CD4-positive, CD25-positive, alpha-beta regulatory T cell (primary cell): ENCODE measurements at regions not wholly inside any gene's neighbourhood (a gene's known extent, or its start where the extent isn't known, plus 50 kb on each side); places are given as distances from the start of the nearest gene placed in this dataset.
"Not testable (repeated sequence)": the region's sequence is repeated elsewhere in the genome, so short reads cannot be mapped to it uniquely, and the experiment has no call there.

Experiments used
- ATAC-seq, 2 donors: fragments of 150-1000 bp; cut with Tn5 transposase; one replicate each; pipeline ENCODE4 v1.10.0; 2021; ENCODE audit warnings: low read depth in 2 of 2, moderate number of reproducible peaks in 2 of 2, moderate library complexity in 1 of 2
- DNase-seq, 3 donors: peaks; one replicate each; pipeline versions ENCODE4 v3.0.0 to v3.0.0-alpha.2; 2012 to 2022; ENCODE audit warnings: mixed read lengths in 1 of 3
- H3K27ac ChIP-seq: one replicate; pipeline ENCODE4 v1.7.0; 2013; ENCODE audit warnings: mild to moderate bottlenecking, low read length; ENCODE audit not compliant: insufficient read depth, poor library complexity, severe bottlenecking
- H3K27me3 ChIP-seq: one replicate; pipeline ENCODE4 v1.7.0; 2013; ENCODE audit warnings: low read length; ENCODE audit not compliant: control insufficient read depth, insufficient read depth
- H3K36me3 ChIP-seq: one replicate; pipeline ENCODE4 v1.7.0; 2013; ENCODE audit warnings: mild to moderate bottlenecking, low read length, moderate library complexity; ENCODE audit not compliant: control insufficient read depth, insufficient read depth
- H3K4me1 ChIP-seq: 2 replicates; pipeline ENCODE4 v1.7.0; 2013; ENCODE audit warnings: mild to moderate bottlenecking, low read length; ENCODE audit not compliant: insufficient read depth, control insufficient read depth, poor library complexity, severe bottlenecking
- H3K4me3 ChIP-seq: one replicate; pipeline ENCODE4 v1.7.0; 2013; ENCODE audit warnings: low read depth, mild to moderate bottlenecking, low read length, moderate library complexity
- H3K9me3 ChIP-seq, 2 experiments: 1 replicate in 1 of 2; 2 replicates in 1 of 2; pipeline ENCODE4 v1.7.0; 2013; ENCODE audit warnings: low read length in 2 of 2, mild to moderate bottlenecking in 1 of 2, moderate library complexity in 1 of 2; ENCODE audit not compliant: control insufficient read depth in 2 of 2
- H3K27ac Mint-ChIP-seq, 3 donors: one replicate each; pipeline ENCODE4 v1.8.0; 2020 to 2022; ENCODE audit warnings: mild to moderate bottlenecking in 3 of 3, mixed read lengths in 3 of 3, moderate library complexity in 2 of 3
- H3K27me3 Mint-ChIP-seq: one replicate; pipeline ENCODE4 v1.8.0; 2022; ENCODE audit warnings: mild to moderate bottlenecking, mixed read lengths
- H3K36me3 Mint-ChIP-seq: one replicate; pipeline ENCODE4 v1.8.0; 2020; ENCODE audit warnings: mixed read lengths
- H3K4me1 Mint-ChIP-seq, 4 donors: one replicate each; pipeline ENCODE4 v1.8.0; 2020 to 2022; ENCODE audit warnings: mixed read lengths in 4 of 4, mild to moderate bottlenecking in 1 of 4
- H3K4me3 Mint-ChIP-seq, 4 donors: one replicate each; pipeline ENCODE4 v1.8.0; 2020 to 2022; ENCODE audit warnings: mild to moderate bottlenecking in 4 of 4, mixed read lengths in 4 of 4, moderate library complexity in 3 of 4
- H3K9me3 Mint-ChIP-seq, 7 donors: one replicate each; pipeline ENCODE4 v1.8.0; 2020 to 2022; ENCODE audit warnings: mixed read lengths in 7 of 7, mild to moderate bottlenecking in 3 of 7, moderate library complexity in 2 of 7

DNA sequence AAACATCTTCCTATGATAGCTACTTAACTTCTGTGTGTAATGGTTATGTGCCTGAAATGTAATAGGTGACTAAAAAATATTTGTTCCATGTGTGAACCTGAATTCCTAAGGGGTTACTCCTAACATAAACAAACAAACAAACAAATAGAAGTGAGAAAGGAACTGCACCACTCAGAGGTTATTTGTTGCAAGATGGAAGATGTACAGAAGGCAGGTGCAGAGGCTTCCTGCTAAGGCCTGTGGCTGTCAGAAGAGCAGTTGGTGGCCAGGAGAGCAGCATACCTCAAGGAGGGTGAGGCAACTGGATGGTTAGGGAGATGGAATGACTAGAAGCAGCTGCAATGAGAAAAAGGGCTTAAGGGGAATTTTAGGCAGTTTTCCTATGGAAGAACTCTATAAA, 940.6 kb downstream of the TTLL7 start:
- Histone ChIP-seq H3K27ac (no peak overlapping the region), H3K4me3 (no peak overlapping the region), H3K36me3 (no peaks in the 10 kb centered on the region), H3K4me1 (no peaks in the 10 kb centered on the region), H3K9me3 (no peaks in the 10 kb centered on the region), H3K27me3 (no peaks in the 10 kb centered on the region)
- Mint-ChIP-seq H3K9me3 (peaks cover 0 to 6% (median 2%) of the 10 kb centered on the region in 7 donors), H3K4me1 (no peaks in the 10 kb centered on the region), H3K36me3 (no peaks in the 10 kb centered on the region), H3K27ac (peak overlapping the region in 1 of 3 donors; percentile 19), H3K4me3 (no peak overlapping the region), H3K27me3 (no peaks in the 10 kb centered on the region)
- ATAC-seq (no peak), DNase-seq (no peak)

DNA sequence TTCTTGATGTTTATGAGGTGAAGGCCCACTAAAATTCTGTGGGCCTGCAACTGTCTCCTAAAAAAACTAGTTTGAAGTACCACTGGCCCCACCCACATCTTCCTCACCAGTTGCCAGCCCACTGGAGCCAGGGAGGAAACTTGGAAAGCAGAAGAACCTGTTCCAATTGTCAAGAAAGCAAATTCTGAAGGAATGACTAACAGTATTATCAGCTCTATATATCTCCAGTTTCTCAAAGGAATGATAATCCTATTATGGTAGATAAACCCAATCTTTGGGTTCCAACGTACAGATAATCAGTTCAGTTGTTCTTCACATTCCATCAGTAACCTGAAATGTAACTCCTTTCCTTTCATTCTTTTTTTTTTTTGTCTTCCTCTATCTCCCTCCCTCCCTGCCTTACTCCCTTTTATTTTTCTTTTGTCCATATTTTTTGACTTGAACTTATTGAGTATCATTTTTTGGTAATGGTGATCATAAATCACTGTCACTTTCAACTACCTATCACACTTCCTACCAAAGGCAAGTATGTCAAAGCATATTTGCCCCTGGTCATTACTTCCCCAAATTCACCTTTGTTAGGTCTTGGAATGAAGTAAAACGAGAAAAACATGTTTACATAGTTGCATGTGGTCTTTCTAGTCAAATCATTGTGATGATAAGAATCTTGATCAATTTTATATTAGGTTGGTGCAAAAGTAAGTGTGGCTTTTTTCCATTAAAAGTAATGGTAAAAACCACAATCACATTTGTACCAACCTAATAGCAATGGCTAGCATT, 943.4 kb downstream of the TTLL7 start:
- no peaks in the 10 kb centered on the region for H3K4me1 Mint-ChIP-seq
- H3K27ac Mint-ChIP-seq: peak overlapping the region in 1 of 3 donors; percentile 50
- Histone ChIP-seq H3K36me3 (no peaks in the 10 kb centered on the region), H3K27me3 (no peaks in the 10 kb centered on the region), H3K4me3 (no peak overlapping the region), H3K4me1 (no peaks in the 10 kb centered on the region), H3K9me3 (no peaks in the 10 kb centered on the region), H3K27ac (no peak overlapping the region)
- ATAC-seq (no peak), DNase-seq (no peak)
- no peaks in the 10 kb centered on the region for H3K27me3 Mint-ChIP-seq
- H3K36me3 Mint-ChIP-seq: no peaks in the 10 kb centered on the region
- H3K4me3 Mint-ChIP-seq: no peak overlapping the region
- peaks cover 0 to 11% (median 7%) of the 10 kb centered on the region in 7 donors for H3K9me3 Mint-ChIP-seq

DNA sequence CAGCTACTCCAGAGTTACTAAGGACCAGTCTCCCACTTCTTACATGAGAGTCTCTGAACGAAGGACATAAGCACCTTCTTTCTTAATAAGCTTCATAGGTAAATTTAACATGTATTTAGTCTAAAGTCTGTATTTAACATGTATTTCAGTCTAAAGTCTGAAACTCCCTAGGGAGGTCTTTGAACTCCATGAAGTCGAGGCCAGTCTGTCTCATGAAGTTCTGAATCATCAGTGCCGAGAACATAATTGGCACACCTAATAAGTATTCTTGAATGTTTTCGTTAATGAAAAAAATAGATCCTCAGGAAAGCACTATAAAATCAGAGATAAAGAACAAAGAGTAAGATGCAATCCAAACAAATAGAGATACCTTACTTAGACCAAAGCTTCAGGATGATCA, 945.5 kb downstream of the TTLL7 start:
- Histone ChIP-seq H3K9me3 (no peaks in the 10 kb centered on the region), H3K27ac (no peak overlapping the region), H3K36me3 (no peaks in the 10 kb centered on the region), H3K4me1 (no peaks in the 10 kb centered on the region), H3K27me3 (no peaks in the 10 kb centered on the region), H3K4me3 (no peak overlapping the region)
- no peaks in the 10 kb centered on the region for H3K27me3 Mint-ChIP-seq
- peaks cover 0 to 15% (median 11%) of the 10 kb centered on the region in 7 donors for H3K9me3 Mint-ChIP-seq
- H3K4me1 Mint-ChIP-seq: no peaks in the 10 kb centered on the region
- DNase-seq (no peak), ATAC-seq (no peak)
- H3K27ac Mint-ChIP-seq: no peak overlapping the region
- H3K36me3 Mint-ChIP-seq: no peaks in the 10 kb centered on the region
- H3K4me3 Mint-ChIP-seq: no peak overlapping the region

DNA sequence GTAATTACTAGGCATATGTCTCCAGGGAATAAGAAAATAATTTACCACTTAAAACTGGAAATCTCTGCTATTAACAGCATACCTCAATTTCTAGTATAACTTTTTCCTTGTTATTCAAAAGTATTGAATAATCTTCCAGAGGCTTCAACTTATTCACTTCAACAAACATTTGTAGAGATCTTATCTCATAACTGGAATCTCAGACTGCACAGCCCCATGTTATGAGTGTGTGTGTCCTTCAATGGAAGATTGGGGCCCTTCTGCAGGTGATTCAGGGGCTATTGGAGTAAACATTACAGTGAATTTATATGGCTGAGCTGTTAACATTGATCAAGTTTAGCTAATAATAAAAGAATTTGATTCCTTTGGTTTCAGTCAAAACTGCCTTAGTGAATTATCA, 946.1 kb downstream of the TTLL7 start:
- DNase-seq: no peak
- ATAC-seq: no peak
- no peaks in the 10 kb centered on the region for H3K27me3 Mint-ChIP-seq
- no peak overlapping the region for H3K4me3 ChIP-seq
- no peak overlapping the region for H3K4me3 Mint-ChIP-seq
- H3K4me1 ChIP-seq: no peaks in the 10 kb centered on the region
- no peak overlapping the region for H3K27ac Mint-ChIP-seq
- no peaks in the 10 kb centered on the region for H3K4me1 Mint-ChIP-seq
- H3K9me3 Mint-ChIP-seq: peaks cover 0 to 17% (median 10%) of the 10 kb centered on the region in 7 donors
- H3K27ac ChIP-seq: no peak overlapping the region
- no peaks in the 10 kb centered on the region for H3K27me3 ChIP-seq
- no peaks in the 10 kb centered on the region for H3K36me3 ChIP-seq
- no peaks in the 10 kb centered on the region for H3K9me3 ChIP-seq
- no peaks in the 10 kb centered on the region for H3K36me3 Mint-ChIP-seq

DNA sequence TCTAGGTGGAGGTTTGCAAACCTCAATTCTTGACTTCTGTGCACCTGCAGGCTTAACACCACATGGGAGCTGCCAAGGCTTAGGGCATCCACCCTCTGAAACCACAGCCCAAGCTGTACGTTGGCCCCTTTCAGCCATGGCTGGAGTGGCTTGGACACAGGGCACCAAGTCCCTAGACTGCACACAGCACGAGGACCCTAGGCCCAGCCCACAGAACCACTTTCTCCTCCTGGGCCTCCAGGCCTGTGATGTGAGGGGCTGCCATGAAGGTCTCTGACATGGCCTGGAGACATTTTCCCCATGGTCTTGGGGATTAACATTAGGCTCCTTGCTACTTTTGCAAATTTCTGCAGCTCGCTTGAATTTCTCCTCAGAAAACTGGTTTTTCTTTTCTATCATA, 947.9 kb downstream of the TTLL7 start:
- peaks cover 0 to 19% (median 10%) of the 10 kb centered on the region in 7 donors for H3K9me3 Mint-ChIP-seq
- H3K27ac ChIP-seq, H3K4me3 ChIP-seq, H3K4me1 ChIP-seq, ATAC-seq, H3K27me3 Mint-ChIP-seq, H3K4me1 Mint-ChIP-seq, H3K9me3 ChIP-seq, H3K36me3 ChIP-seq, H3K27ac Mint-ChIP-seq, H3K36me3 Mint-ChIP-seq, DNase-seq, H3K27me3 ChIP-seq, H3K4me3 Mint-ChIP-seq: not testable (repeated sequence)

DNA sequence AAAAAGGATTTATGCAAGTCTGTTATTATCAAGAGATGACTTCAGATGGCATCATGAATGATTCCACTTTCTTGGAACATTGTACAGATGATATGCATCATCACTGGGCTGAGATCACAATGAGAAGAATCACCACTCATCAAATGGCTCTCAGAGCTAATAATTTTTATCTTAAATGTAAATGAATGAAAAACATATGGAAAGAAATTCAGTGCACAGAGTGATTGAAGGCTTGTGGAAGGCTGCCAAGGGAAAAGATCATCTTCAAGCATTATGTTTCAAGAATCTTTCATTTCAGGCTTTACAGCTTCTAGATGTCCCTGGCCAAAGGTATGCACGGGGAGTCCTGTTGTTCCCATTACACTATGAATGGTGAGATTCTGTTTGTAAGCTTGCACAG, 955.7 kb downstream of the TTLL7 start:
- H3K27me3 Mint-ChIP-seq: no peaks in the 10 kb centered on the region
- H3K4me1 Mint-ChIP-seq: no peaks in the 10 kb centered on the region
- Histone ChIP-seq H3K36me3 (no peaks in the 10 kb centered on the region), H3K9me3 (no peaks in the 10 kb centered on the region), H3K27me3 (no peaks in the 10 kb centered on the region), H3K4me3 (no peak overlapping the region), H3K27ac (no peak overlapping the region), H3K4me1 (no peaks in the 10 kb centered on the region)
- no peak overlapping the region for H3K27ac Mint-ChIP-seq
- peaks cover 0 to 7% (median 3%) of the 10 kb centered on the region in 7 donors for H3K9me3 Mint-ChIP-seq
- no peak for ATAC-seq
- H3K4me3 Mint-ChIP-seq: no peak overlapping the region
- no peak for DNase-seq
- no peaks in the 10 kb centered on the region for H3K36me3 Mint-ChIP-seq

DNA sequence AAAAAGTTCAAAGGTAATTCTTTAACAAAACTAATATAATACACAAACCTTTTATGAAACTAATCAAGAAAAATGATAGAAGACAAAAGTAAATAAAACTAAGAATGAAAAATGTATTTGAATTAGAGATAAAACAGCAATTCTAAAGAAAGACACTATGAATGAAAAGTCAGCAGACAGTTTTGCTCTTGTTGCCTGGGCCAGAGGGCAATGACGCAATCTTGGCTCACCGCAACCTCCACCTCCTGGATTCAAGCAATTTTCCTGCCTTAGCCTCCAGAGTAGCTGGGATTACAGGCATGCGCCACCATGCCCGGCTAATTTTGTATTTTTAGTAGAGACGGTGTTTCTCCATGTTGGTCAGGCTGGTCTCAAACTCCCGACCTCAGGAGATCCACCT, 959.8 kb downstream of the TTLL7 start:
- not testable (repeated sequence) for H3K36me3 Mint-ChIP-seq, H3K27me3 Mint-ChIP-seq, H3K9me3 Mint-ChIP-seq, DNase-seq, H3K4me3 Mint-ChIP-seq, H3K4me1 ChIP-seq, H3K36me3 ChIP-seq, H3K27me3 ChIP-seq, H3K9me3 ChIP-seq, H3K4me3 ChIP-seq, H3K4me1 Mint-ChIP-seq, H3K27ac ChIP-seq, ATAC-seq, H3K27ac Mint-ChIP-seq

DNA sequence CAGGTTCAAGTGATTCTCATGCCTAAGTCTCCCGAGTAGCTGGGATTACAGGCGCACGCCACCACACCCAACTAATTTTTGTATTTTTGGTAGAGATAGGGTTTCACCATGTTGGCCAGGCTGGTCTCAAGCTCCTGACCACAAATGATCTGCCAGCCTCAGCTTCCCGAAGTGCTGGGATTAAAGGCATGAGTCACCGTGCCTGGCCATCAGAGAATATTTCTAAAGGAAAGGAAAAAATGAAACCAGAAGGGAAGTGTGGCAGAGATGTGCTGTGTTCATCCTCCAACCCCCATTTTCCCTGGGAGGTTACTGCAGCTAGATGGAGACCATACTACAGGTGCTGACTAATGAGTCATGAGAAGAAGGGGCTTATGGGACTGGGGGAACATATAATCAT, 964.1 kb downstream of the TTLL7 start:
- Mint-ChIP-seq H3K27ac (no peak overlapping the region), H3K27me3 (no peaks in the 10 kb centered on the region), H3K4me1 (peaks cover 0 to 5% (median 0%) of the 10 kb centered on the region in 4 donors), H3K4me3 (no peak overlapping the region), H3K9me3 (peaks cover 0 to 12% (median 10%) of the 10 kb centered on the region in 7 donors), H3K36me3 (no peaks in the 10 kb centered on the region)
- DNase-seq (no peak), ATAC-seq (no peak)
- no peak overlapping the region for H3K4me3 ChIP-seq
- no peaks in the 10 kb centered on the region for H3K4me1 ChIP-seq
- H3K27me3 ChIP-seq: no peaks in the 10 kb centered on the region
- H3K27ac ChIP-seq: no peak overlapping the region
- no peaks in the 10 kb centered on the region for H3K9me3 ChIP-seq
- no peaks in the 10 kb centered on the region for H3K36me3 ChIP-seq
